GM12874 (cell line): ENCODE measurements at regions not wholly inside any gene's neighbourhood (a gene's known extent, or its start where the extent isn't known, plus 50 kb on each side); places are given as distances from the start of the nearest gene placed in this dataset.

Experiments used
- CTCF ChIP-seq: IDR thresholded peaks from 2 replicates; pipeline ENCODE4 v1.5.1; 2011; ENCODE audit warnings: low read depth, mild to moderate bottlenecking, control low read depth, low read length, moderate library complexity; ENCODE audit not compliant: insufficient read depth

- TF ChIP-seq CTCF = no peak
Observed at GRCh38 chr7:25375805-25376600, 147.7 kb upstream of the NPVF start.

GRCh38 chr7:25379351-25380300, 151.3 kb upstream of the NPVF start:
- TF ChIP-seq CTCF = no peak

GRCh38 chr7:25381818-25382589, 153.7 kb upstream of the NPVF start:
- TF ChIP-seq CTCF = no peak

GRCh38 chr7:25382869-25383268, 154.6 kb upstream of the NPVF start:
- TF ChIP-seq CTCF = no peak

- no peak for TF ChIP-seq CTCF
Observed at GRCh38 chr7:25383402-25383801, 155.1 kb upstream of the NPVF start.

GRCh38 chr7:25384788-25385505, 156.7 kb upstream of the NPVF start:
- no peak for TF ChIP-seq CTCF
